ENCODE measurements at regions not wholly inside any gene's neighbourhood (a gene's known extent, or its start where the extent isn't known, plus 50 kb on each side); places are given as distances from the start of the nearest gene placed in this dataset.

GRCh38 chr2:240302041-240302440 lies 133.4 kb upstream of the GPC1 start:
- DNase-seq (ENCODE audit: low read depth, low spot score) (no peak), FAIRE-seq (no peak)
- POLR2A ChIA-PET, result no interaction called here

More at GRCh38 chr2:240302041-240302440, 133.4 kb upstream of the GPC1 start:
- RAD21 ChIA-PET (ENCODE audit: unreplicated experiment), result no interaction called here
- Histone ChIP-seq H3K9ac (ENCODE audit: control insufficient read depth, insufficient read depth, low read length) (no peak overlapping the region), H3K4me2 (ENCODE audit: control insufficient read depth, insufficient read depth) (no peak overlapping the region), H3K4me1 (ENCODE audit: control insufficient read depth, insufficient read depth, low read length) (no peaks in the 10 kb centered on the region), H2AFZ (ENCODE audit: control insufficient read depth, low read depth, low read length) (no peak overlapping the region), H3K9me3 (replicated peaks; ENCODE audit: control insufficient read depth, insufficient read depth, low read length) (no peaks in the 10 kb centered on the region), H3K27me3 (replicated peaks in 1 of 2; ENCODE audit: control insufficient read depth in 2 of 2, insufficient read depth in 2 of 2, low read length in 1 of 2) (peaks cover 0 to 3% of the 10 kb centered on the region in 2 experiments; a peak in 2 of 4 replicates), H3K27ac (ENCODE audit: control insufficient read depth, insufficient read depth) (no peak overlapping the region), H4K20me1 (ENCODE audit: control insufficient read depth, insufficient read depth) (no peaks in the 10 kb centered on the region), H3K4me3 (no peak overlapping the region), H3K79me2 (ENCODE audit: control insufficient read depth, insufficient read depth, low read length) (no peaks in the 10 kb centered on the region), H3K36me3 (ENCODE audit: control insufficient read depth in 2 of 2, insufficient read depth in 2 of 2, low read length in 1 of 2) (no peaks in the 10 kb centered on the region)
- SMC1A ChIA-PET (ENCODE audit: uncharacterized antibody, unreplicated experiment), result no interaction called here
- in situ Hi-C loops (cut with MboI) (no loop called here), intact Hi-C loops (cut with micrococcal nuclease; ENCODE audit: unreplicated experiment) (no loop called here)
- CTCF ChIA-PET, result no interaction called here
- ATAC-seq, result no peak
- WGBS (ENCODE audit: insufficient coverage, insufficient replicate concordance, low lambda C conversion rate, missing lambda C conversion rate), result 14% methylated on average over 5 of the region's 5 CpGs
- TF ChIP-seq, protein P1, sequence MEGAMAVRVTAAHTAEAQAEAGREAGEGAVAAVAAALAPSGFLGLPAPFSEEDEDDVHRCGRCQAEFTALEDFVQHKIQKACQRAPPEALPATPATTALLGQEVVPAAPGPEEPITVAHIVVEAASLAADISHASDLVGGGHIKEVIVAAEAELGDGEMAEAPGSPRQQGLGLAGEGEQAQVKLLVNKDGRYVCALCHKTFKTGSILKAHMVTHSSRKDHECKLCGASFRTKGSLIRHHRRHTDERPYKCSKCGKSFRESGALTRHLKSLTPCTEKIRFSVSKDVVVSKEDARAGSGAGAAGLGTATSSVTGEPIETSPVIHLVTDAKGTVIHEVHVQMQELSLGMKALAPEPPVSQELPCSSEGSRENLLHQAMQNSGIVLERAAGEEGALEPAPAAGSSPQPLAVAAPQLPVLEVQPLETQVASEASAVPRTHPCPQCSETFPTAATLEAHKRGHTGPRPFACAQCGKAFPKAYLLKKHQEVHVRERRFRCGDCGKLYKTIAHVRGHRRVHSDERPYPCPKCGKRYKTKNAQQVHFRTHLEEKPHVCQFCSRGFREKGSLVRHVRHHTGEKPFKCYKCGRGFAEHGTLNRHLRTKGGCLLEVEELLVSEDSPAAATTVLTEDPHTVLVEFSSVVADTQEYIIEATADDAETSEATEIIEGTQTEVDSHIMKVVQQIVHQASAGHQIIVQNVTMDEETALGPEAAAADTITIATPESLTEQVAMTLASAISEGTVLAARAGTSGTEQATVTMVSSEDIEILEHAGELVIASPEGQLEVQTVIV (IDR thresholded peaks at IDR 0.05; ENCODE audit: borderline replicate concordance, partially characterized antibody), result no peak
- no peak for TF ChIP-seq PAX5 (IDR thresholded peaks at IDR 0.05; ENCODE audit: borderline replicate concordance, low read depth, low read length)
- no peak for TF ChIP-seq KAT2A (conservative IDR thresholded peaks at IDR 0.05; ENCODE audit: control insufficient read depth, low read depth, low read length)
- no peak for TF ChIP-seq HDAC6 (IDR thresholded peaks at IDR 0.05; ENCODE audit: unreplicated experiment)
- no peak for TF ChIP-seq NFYA (IDR thresholded peaks at IDR 0.05; ENCODE audit: borderline replicate concordance, low read depth, low read length)
- no peak for TF ChIP-seq MYB (IDR thresholded peaks at IDR 0.05; ENCODE audit: borderline replicate concordance, low read depth, low read length)
- TF ChIP-seq ZNF274 (IDR thresholded peaks at IDR 0.05; ENCODE audit: insufficient read depth, insufficient read length), result no peak
- no peak for TF ChIP-seq KLF5 (IDR thresholded peaks at IDR 0.05; ENCODE audit: partially characterized antibody)
- no peak for TF ChIP-seq POU2F2 (IDR thresholded peaks at IDR 0.05; ENCODE audit: borderline replicate concordance, low read depth, low read length)
- no peak for TF ChIP-seq NR2F1 (conservative IDR thresholded peaks at IDR 0.05)
- TF ChIP-seq SREBF2 (IDR thresholded peaks at IDR 0.05; ENCODE audit: low read length), result no peak
- no peak for TF ChIP-seq MYC (IDR thresholded peaks at IDR 0.05; ENCODE audit: insufficient read depth, insufficient read length, insufficient replicate concordance, low read length, severe bottlenecking)
- no peak for TF ChIP-seq CREB1 (IDR thresholded peaks at IDR 0.05; ENCODE audit: low read depth)
- TF ChIP-seq IRF4 (IDR thresholded peaks at IDR 0.05; ENCODE audit: low read depth, low read length), result no peak
- TF ChIP-seq, protein P2, sequence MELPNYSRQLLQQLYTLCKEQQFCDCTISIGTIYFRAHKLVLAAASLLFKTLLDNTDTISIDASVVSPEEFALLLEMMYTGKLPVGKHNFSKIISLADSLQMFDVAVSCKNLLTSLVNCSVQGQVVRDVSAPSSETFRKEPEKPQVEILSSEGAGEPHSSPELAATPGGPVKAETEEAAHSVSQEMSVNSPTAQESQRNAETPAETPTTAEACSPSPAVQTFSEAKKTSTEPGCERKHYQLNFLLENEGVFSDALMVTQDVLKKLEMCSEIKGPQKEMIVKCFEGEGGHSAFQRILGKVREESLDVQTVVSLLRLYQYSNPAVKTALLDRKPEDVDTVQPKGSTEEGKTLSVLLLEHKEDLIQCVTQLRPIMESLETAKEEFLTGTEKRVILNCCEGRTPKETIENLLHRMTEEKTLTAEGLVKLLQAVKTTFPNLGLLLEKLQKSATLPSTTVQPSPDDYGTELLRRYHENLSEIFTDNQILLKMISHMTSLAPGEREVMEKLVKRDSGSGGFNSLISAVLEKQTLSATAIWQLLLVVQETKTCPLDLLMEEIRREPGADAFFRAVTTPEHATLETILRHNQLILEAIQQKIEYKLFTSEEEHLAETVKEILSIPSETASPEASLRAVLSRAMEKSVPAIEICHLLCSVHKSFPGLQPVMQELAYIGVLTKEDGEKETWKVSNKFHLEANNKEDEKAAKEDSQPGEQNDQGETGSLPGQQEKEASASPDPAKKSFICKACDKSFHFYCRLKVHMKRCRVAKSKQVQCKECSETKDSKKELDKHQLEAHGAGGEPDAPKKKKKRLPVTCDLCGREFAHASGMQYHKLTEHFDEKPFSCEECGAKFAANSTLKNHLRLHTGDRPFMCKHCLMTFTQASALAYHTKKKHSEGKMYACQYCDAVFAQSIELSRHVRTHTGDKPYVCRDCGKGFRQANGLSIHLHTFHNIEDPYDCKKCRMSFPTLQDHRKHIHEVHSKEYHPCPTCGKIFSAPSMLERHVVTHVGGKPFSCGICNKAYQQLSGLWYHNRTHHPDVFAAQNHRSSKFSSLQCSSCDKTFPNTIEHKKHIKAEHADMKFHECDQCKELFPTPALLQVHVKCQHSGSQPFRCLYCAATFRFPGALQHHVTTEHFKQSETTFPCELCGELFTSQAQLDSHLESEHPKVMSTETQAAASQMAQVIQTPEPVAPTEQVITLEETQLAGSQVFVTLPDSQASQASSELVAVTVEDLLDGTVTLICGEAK (IDR thresholded peaks at IDR 0.05; ENCODE audit: borderline replicate concordance), result no peak
- TF ChIP-seq NFIC (IDR thresholded peaks at IDR 0.05; ENCODE audit: low read depth, low read length), result no peak
- no TSS peak for BruUV-seq (replicated peaks)

Data from GM12878 (cell line).